Nephron progenitor cell (in vitro differentiated cells): ENCODE measurements at regions not wholly inside any gene's neighbourhood (a gene's known extent, or its start where the extent isn't known, plus 50 kb on each side); places are given as distances from the start of the nearest gene placed in this dataset.

Experiments used
- DNase-seq: peaks from one replicate; pipeline ENCODE4 v3.0.0; 2021
- H3K27ac Mint-ChIP-seq: 2 replicates; pipeline ENCODE4 v1.8.0; 2021; ENCODE audit warnings: mild to moderate bottlenecking, moderate library complexity, mixed read lengths
- H3K27me3 Mint-ChIP-seq: 2 replicates; pipeline ENCODE4 v1.8.0; 2021; ENCODE audit warnings: mild to moderate bottlenecking, low read depth, mixed read lengths; ENCODE audit not compliant: poor library complexity
- H3K36me3 Mint-ChIP-seq: 2 replicates; pipeline ENCODE4 v1.8.0; 2021; ENCODE audit warnings: low read depth, mixed read lengths
- H3K4me1 Mint-ChIP-seq: 2 replicates; pipeline ENCODE4 v1.8.0; 2021; ENCODE audit warnings: mixed read lengths
- H3K4me3 Mint-ChIP-seq: 2 replicates; pipeline ENCODE4 v1.8.0; 2021; ENCODE audit warnings: mild to moderate bottlenecking, moderate library complexity, mixed read lengths
- H3K9me3 Mint-ChIP-seq: 2 replicates; pipeline ENCODE4 v1.8.0; 2021; ENCODE audit warnings: mild to moderate bottlenecking, moderate library complexity, mixed read lengths
- CTCF ChIP-seq: fragments of 200-600 bp; sonication (generic); IDR thresholded peaks from 2 replicates; pipeline ENCODE4 v1.5.0; 2021; ENCODE audit warnings: antibody characterized with exemption

DNA sequence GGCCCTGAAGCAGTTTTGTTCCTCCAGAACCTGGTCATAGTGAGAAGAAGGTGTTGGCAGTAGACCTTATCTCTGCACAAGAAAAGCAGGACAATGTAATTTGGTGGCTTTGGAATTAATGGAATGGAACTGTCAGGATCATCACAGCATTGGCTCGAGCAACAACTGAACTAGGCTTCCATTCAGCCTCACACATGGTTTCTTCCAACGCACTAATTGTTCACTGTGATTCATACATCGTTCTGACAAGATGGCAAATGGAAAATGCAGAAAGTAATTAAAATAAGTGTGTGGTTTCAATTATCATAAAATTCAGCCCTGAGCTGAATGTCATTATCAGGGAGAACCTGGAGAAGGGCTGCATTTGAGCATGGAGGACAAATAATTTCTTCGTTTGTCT is 80.6 kb downstream of the MFSD1 start:
- H3K4me3 Mint-ChIP-seq, result no peak overlapping the region
- TF ChIP-seq CTCF, result no peak
- H3K4me1 Mint-ChIP-seq, result no peaks in the 10 kb centered on the region
- H3K36me3 Mint-ChIP-seq, result no peaks in the 10 kb centered on the region
- DNase-seq, result no peak
- H3K9me3 Mint-ChIP-seq, result peaks cover 12% of the 10 kb centered on the region
- no peak overlapping the region for H3K27ac Mint-ChIP-seq
- peaks cover 14% of the 10 kb centered on the region for H3K27me3 Mint-ChIP-seq

DNA sequence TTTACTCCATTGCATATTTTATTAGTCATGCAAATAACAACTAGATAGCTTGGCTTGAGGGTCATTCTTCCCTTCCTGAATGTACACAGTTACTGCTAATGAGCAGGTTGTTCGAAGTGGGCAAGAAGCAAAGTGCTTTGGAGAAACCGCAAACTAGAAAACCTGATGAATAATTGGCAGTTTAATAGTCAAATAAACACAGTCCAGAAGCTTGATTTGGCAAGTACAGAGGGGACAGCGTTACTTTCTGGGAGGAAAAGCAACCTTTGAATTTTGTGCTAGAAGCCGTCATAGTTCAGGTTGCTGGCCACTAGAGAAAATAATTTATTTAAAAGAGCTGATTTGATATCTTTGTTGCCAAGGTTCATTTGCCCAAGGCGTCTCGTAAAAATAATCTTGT is 94.9 kb downstream of the MFSD1 start:
- Mint-ChIP-seq H3K27ac (no peak overlapping the region), H3K27me3 (peaks cover 12% of the 10 kb centered on the region), H3K9me3 (no peaks in the 10 kb centered on the region), H3K4me3 (no peak overlapping the region), H3K36me3 (no peaks in the 10 kb centered on the region), H3K4me1 (no peaks in the 10 kb centered on the region)
- DNase-seq, result no peak
- TF ChIP-seq CTCF, result no peak

- Mint-ChIP-seq H3K4me3 (no peak overlapping the region), H3K27me3 (peaks cover 4% of the 10 kb centered on the region), H3K36me3 (no peaks in the 10 kb centered on the region)
These were observed 104.9 kb downstream of the MFSD1 start for GRCh38 chr3:158906749-158907148.

DNA sequence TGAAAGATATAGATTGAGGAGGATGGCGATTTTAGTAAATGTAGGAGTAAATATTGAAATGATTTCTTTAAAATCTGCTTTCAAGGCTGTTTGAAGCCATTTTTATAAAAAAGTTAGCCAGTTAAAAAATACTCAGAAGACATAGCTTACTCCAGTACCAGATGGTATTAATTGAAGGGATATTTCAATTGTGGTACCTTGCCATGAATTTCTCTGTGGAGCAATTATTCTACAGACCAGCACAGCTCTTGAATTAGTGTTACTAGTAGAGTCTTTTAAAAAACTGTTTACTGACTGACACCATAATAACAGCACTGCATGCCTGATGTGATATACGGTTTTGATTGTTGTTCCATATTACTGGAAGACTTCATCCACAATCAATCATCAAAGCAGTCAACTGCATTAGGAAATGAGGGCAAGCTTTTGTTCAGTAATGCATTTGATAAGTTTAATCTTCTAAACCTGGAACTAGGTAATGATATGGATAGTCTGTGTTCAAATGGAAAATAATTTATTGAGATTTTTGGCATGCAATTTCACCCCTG is 106.4 kb downstream of the MFSD1 start:
- Mint-ChIP-seq H3K9me3 (no peaks in the 10 kb centered on the region), H3K27me3 (peaks cover 10% of the 10 kb centered on the region), H3K27ac (no peak overlapping the region), H3K4me3 (no peak overlapping the region), H3K4me1 (no peaks in the 10 kb centered on the region), H3K36me3 (no peaks in the 10 kb centered on the region)
- TF ChIP-seq CTCF, result no peak
- no peak for DNase-seq

More at GRCh38 chr3:158906749-158907148, 104.9 kb downstream of the MFSD1 start:
- Mint-ChIP-seq H3K9me3 (no peaks in the 10 kb centered on the region), H3K27ac (no peak overlapping the region), H3K4me1 (no peaks in the 10 kb centered on the region)
- DNase-seq, result no peak
- TF ChIP-seq CTCF, result no peak

DNA sequence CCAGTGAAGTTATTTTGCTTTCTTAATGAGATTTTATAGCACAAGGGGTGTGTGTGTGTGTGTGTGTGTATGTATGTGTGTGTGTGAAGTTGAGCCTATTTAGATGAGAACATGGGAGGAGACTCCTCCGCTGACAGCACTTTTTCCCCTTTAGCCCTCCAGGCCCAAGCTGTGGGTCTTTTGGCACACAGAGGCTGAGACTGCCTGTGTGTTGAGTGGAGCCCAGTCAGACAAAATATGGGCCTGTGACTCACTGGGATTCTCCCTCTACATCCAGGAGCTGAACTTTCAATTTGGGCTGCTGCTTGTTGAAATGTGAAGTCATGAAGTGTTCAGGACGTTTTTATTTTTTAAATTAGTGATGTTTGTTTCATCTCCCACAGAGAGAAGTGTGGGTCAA is 108.0 kb downstream of the MFSD1 start:
- H3K36me3 Mint-ChIP-seq, result no peaks in the 10 kb centered on the region
- H3K4me3 Mint-ChIP-seq, result no peak overlapping the region
- H3K27me3 Mint-ChIP-seq, result peaks cover 11% of the 10 kb centered on the region
- H3K9me3 Mint-ChIP-seq, result no peaks in the 10 kb centered on the region
- no peak for DNase-seq
- TF ChIP-seq CTCF, result no peak
- H3K4me1 Mint-ChIP-seq, result no peaks in the 10 kb centered on the region
- no peak overlapping the region for H3K27ac Mint-ChIP-seq

- DNase-seq, result no peak
- Mint-ChIP-seq H3K36me3 (no peaks in the 10 kb centered on the region), H3K9me3 (no peaks in the 10 kb centered on the region), H3K4me1 (no peaks in the 10 kb centered on the region), H3K27me3 (peaks cover 19% of the 10 kb centered on the region), H3K4me3 (no peak overlapping the region), H3K27ac (no peak overlapping the region)
- TF ChIP-seq CTCF, result no peak
These were observed 109.7 kb downstream of the MFSD1 start for GRCh38 chr3:158911586-158911985.
